ENCODE measurements at regions not wholly inside any gene's neighbourhood (a gene's known extent, or its start where the extent isn't known, plus 50 kb on each side); places are given as distances from the start of the nearest gene placed in this dataset.

DNA sequence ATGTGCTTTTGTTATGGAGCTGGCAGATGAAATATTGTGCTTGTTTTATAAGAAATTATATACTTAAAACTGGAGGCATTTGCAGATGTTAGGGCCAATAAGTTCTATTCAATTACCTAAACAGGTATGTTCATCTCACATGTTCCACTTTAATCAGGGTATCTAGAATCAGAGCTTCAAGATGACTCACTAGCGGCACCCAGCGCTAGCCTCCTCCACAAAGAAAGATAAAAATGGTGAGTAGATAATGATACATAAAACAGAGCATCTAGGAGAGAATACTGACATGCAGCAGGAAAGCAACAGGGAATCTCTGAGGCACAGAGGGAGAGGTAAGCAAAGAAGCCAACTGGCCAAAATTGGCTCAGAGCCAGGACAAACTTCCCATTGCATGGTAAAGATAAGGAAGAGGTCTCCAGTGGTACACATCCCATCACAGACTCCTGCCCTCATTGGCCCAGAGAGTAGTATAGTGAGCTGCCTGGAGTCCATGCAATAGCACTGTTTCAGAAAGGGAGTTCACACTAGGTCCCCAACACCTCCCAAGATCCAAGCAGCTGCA lies 200.7 kb upstream of the SPTLC3 start:
- Histone ChIP-seq H3K4me2 (ENCODE audit: low read depth, low read length, poor library complexity, severe bottlenecking) (no peak overlapping the region), H3K27me3 (ENCODE audit: low read length) (no peaks in the 10 kb centered on the region), H3K9me3 (ENCODE audit: low read length) (peaks cover 16% of the 10 kb centered on the region), H3K9ac (ENCODE audit: low read length) (no peak overlapping the region), H2AFZ (ENCODE audit: low read length) (no peak overlapping the region), H3K4me3 (ENCODE audit: low read length) (no peak overlapping the region), H3K27ac (ENCODE audit: low read length) (no peak overlapping the region), H3K36me3 (ENCODE audit: insufficient read depth, low read length) (no peaks in the 10 kb centered on the region), H3K9me2 (replicated peaks; ENCODE audit: insufficient read depth, low read length) (no peaks in the 10 kb centered on the region), H4K20me1 (ENCODE audit: insufficient read depth, low read depth, low read length) (no peaks in the 10 kb centered on the region), H3K79me2 (ENCODE audit: low read length) (no peaks in the 10 kb centered on the region), H3K4me1 (ENCODE audit: low read length) (no peaks in the 10 kb centered on the region)
- DNase-seq: no peak

DNA sequence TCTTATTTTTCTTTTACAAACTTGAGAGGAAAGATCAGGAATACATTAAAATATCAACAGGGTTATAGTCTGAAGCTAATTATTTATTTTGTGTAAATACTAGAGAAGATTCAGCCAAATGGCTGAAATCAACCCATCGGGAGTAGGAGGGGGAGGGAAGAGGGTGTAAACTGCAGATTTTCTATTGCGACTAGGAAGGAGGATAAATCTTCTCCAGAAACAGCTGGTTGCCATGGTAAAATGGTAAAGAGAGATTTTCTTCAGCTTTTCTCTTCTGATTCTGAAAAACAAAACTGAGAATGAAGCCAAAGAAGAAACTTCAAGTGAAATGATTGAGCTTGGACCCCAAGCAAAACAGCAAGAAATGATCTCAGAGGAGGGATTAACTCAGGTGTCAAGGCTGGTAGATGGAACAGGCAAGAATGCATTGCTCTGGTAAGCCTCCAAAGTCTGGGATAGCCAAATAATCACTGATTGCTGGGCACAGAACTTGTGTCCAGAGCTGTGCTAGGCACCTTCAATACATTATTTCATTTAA lies 193.5 kb upstream of the SPTLC3 start:
- no peaks in the 10 kb centered on the region for H3K4me1 ChIP-seq (ENCODE audit: low read length)
- no peak overlapping the region for H3K27ac ChIP-seq (ENCODE audit: low read length)
- H4K20me1 ChIP-seq (ENCODE audit: insufficient read depth, low read depth, low read length): no peaks in the 10 kb centered on the region
- peaks cover 7% of the 10 kb centered on the region for H3K9me3 ChIP-seq (ENCODE audit: low read length)
- H3K4me2 ChIP-seq (ENCODE audit: low read depth, low read length, poor library complexity, severe bottlenecking): no peak overlapping the region
- H2AFZ ChIP-seq (ENCODE audit: low read length): no peak overlapping the region
- H3K9ac ChIP-seq (ENCODE audit: low read length): no peak overlapping the region
- H3K4me3 ChIP-seq (ENCODE audit: low read length): no peak overlapping the region
- H3K27me3 ChIP-seq (ENCODE audit: low read length): no peaks in the 10 kb centered on the region
- DNase-seq: no peak
- no peaks in the 10 kb centered on the region for H3K9me2 ChIP-seq (replicated peaks; ENCODE audit: insufficient read depth, low read length)
- H3K36me3 ChIP-seq (ENCODE audit: insufficient read depth, low read length): no peaks in the 10 kb centered on the region
- H3K79me2 ChIP-seq (ENCODE audit: low read length): no peaks in the 10 kb centered on the region

DNA sequence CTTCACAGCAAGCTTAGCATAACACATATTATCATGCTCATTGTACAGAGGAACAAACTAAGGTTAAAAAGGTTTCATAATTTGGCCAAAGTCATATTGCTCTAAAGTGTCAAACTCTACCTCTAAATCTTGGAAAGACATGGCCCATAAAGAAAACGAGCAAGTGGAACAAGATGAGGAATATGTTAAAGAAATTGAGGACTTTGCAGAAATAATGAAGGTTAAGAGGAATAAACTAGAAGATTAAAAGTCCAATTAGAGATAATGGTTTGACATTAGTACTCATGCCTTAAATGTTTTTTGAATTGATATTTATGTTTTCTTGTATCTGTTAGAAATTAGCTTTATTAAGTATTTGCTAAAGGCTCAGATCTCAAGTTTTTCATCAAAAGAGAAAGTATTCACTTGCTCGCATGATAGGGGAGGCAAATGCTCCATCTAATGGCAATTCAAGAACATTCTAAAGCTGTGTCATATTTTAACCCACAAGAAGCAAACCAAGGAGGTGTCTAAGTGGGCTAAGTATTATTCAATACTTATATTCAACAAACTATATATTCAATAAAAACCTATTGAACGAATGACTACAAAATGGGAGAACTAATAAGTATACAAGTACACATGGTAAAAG lies 192.9 kb upstream of the SPTLC3 start:
- H3K4me3 ChIP-seq (ENCODE audit: low read length): no peak overlapping the region
- H3K9ac ChIP-seq (ENCODE audit: low read length): no peak overlapping the region
- H3K9me3 ChIP-seq (ENCODE audit: low read length): peaks cover 6% of the 10 kb centered on the region
- no peaks in the 10 kb centered on the region for H3K4me1 ChIP-seq (ENCODE audit: low read length)
- H2AFZ ChIP-seq (ENCODE audit: low read length): no peak overlapping the region
- no peaks in the 10 kb centered on the region for H3K36me3 ChIP-seq (ENCODE audit: insufficient read depth, low read length)
- H3K79me2 ChIP-seq (ENCODE audit: low read length): no peaks in the 10 kb centered on the region
- no peak overlapping the region for H3K27ac ChIP-seq (ENCODE audit: low read length)
- no peak overlapping the region for H3K4me2 ChIP-seq (ENCODE audit: low read depth, low read length, poor library complexity, severe bottlenecking)
- no peaks in the 10 kb centered on the region for H4K20me1 ChIP-seq (ENCODE audit: insufficient read depth, low read depth, low read length)
- no peak for DNase-seq
- no peaks in the 10 kb centered on the region for H3K9me2 ChIP-seq (replicated peaks; ENCODE audit: insufficient read depth, low read length)
- no peaks in the 10 kb centered on the region for H3K27me3 ChIP-seq (ENCODE audit: low read length)

DNA sequence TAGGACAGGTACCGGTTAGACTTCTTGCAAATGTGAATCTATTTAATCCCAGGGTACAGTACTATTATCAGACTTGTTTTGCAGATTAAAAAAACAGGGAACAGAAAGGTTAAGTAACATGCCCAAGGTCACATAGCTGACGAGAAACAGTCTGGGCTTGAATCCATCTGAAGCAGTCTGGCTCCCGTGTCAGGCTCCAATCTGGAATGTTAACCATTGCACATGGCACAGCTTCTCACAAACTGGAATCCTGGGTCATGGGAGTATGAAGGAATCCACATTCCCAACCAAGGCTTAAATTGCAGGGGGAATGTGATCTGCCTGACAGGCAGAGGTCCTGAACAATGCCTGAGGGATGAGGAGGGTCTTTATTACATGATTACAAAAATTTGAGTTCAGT lies 187.5 kb upstream of the SPTLC3 start:
- Histone ChIP-seq H3K4me2 (ENCODE audit: low read depth, low read length, poor library complexity, severe bottlenecking) (no peak overlapping the region), H3K9me2 (replicated peaks; ENCODE audit: insufficient read depth, low read length) (no peaks in the 10 kb centered on the region), H3K27ac (ENCODE audit: low read length) (no peak overlapping the region), H3K4me1 (ENCODE audit: low read length) (no peaks in the 10 kb centered on the region), H3K4me3 (ENCODE audit: low read length) (no peak overlapping the region), H3K9me3 (ENCODE audit: low read length) (no peaks in the 10 kb centered on the region), H3K79me2 (ENCODE audit: low read length) (no peaks in the 10 kb centered on the region), H4K20me1 (ENCODE audit: insufficient read depth, low read depth, low read length) (no peaks in the 10 kb centered on the region), H3K36me3 (ENCODE audit: insufficient read depth, low read length) (no peaks in the 10 kb centered on the region), H3K27me3 (ENCODE audit: low read length) (no peaks in the 10 kb centered on the region), H2AFZ (ENCODE audit: low read length) (no peak overlapping the region), H3K9ac (ENCODE audit: low read length) (no peak overlapping the region)
- no peak for DNase-seq

DNA sequence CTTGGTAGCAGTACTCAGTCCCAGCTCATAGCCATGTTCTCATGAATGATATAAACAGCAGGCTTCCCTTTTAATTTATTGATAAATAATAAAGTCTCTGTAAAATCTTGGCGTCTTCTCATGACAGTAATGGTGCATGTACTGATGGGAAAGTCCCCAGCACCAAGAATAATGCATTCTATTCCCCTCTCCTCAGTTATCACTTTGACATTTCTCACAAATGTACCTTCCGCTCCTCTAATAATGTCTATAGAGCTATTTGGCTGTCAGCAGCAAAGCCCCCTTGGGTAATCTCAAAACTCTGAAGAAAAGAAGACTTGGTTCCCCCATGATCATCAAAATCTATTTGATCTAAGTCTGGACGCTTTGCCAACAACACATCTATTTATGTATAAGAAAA lies 185.0 kb upstream of the SPTLC3 start:
- Histone ChIP-seq H3K79me2 (ENCODE audit: low read length) (no peaks in the 10 kb centered on the region), H2AFZ (ENCODE audit: low read length) (no peak overlapping the region)
- DNase-seq: no peak

DNA sequence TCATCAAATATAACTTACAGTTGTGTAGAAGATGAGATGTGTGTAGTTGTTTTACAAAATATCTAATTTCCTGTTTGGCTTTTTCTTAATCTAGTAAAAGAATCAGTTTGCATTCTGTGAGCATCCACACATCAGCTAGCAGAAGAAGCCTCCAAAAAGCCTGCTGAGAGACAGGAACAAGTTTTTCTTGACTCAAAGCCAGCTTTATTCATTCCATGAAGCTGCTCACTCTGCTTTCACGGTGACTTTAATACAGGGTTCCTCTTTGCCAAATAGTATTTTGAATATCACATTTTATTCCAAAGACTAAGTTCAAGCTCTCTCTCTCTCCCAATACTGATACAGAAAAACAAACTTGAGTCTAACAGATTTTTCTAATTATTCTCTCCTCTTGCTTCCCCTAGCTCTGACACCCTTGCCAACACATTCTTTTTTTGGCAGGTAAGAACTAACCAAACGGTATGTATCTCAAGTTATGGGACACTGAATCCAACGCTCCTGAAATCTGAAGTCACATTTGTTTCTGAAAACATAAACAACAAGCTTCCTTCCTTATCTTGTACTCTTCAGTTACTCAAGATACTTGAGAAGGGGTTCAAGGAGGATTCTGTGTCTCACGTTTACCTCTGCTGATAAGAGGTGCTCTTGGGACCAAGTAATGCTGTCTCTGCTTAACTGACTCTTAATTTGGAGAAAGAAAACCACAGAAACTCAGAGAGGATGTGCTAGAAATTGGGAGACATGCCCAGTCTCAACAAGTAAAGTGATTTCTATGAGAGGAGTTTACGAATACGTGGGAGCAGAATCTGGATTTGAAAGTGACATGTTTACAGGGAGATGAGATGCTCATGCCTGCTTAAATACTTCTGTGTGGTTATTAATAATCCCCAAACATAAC lies 184.2 kb upstream of the SPTLC3 start:
- Histone ChIP-seq H3K9me2 (replicated peaks; ENCODE audit: insufficient read depth, low read length) (no peaks in the 10 kb centered on the region), H4K20me1 (ENCODE audit: insufficient read depth, low read depth, low read length) (no peaks in the 10 kb centered on the region), H3K36me3 (ENCODE audit: insufficient read depth, low read length) (no peaks in the 10 kb centered on the region), H2AFZ (ENCODE audit: low read length) (no peak overlapping the region), H3K27ac (ENCODE audit: low read length) (no peak overlapping the region), H3K9me3 (ENCODE audit: low read length) (peaks cover 4% of the 10 kb centered on the region; the same call in 1 of the 2 replicates), H3K4me3 (ENCODE audit: low read length) (no peak overlapping the region), H3K9ac (ENCODE audit: low read length) (no peak overlapping the region), H3K79me2 (ENCODE audit: low read length) (no peaks in the 10 kb centered on the region), H3K27me3 (ENCODE audit: low read length) (no peaks in the 10 kb centered on the region), H3K4me2 (ENCODE audit: low read depth, low read length, poor library complexity, severe bottlenecking) (no peak overlapping the region), H3K4me1 (ENCODE audit: low read length) (no peaks in the 10 kb centered on the region)
- no peak for DNase-seq

More for the DNA sequence above, 185.0 kb upstream of the SPTLC3 start:
- H3K36me3 ChIP-seq (ENCODE audit: insufficient read depth, low read length): no peaks in the 10 kb centered on the region
- H3K9me2 ChIP-seq (replicated peaks; ENCODE audit: insufficient read depth, low read length): no peaks in the 10 kb centered on the region
- no peak overlapping the region for H3K27ac ChIP-seq (ENCODE audit: low read length)
- H3K4me3 ChIP-seq (ENCODE audit: low read length): no peak overlapping the region
- H3K4me1 ChIP-seq (ENCODE audit: low read length): no peaks in the 10 kb centered on the region
- no peak overlapping the region for H3K4me2 ChIP-seq (ENCODE audit: low read depth, low read length, poor library complexity, severe bottlenecking)
- no peaks in the 10 kb centered on the region for H4K20me1 ChIP-seq (ENCODE audit: insufficient read depth, low read depth, low read length)
- no peaks in the 10 kb centered on the region for H3K27me3 ChIP-seq (ENCODE audit: low read length)
- H3K9ac ChIP-seq (ENCODE audit: low read length): no peak overlapping the region
- peaks cover 4% of the 10 kb centered on the region; the same call in 1 of the 2 replicates for H3K9me3 ChIP-seq (ENCODE audit: low read length)

DNA sequence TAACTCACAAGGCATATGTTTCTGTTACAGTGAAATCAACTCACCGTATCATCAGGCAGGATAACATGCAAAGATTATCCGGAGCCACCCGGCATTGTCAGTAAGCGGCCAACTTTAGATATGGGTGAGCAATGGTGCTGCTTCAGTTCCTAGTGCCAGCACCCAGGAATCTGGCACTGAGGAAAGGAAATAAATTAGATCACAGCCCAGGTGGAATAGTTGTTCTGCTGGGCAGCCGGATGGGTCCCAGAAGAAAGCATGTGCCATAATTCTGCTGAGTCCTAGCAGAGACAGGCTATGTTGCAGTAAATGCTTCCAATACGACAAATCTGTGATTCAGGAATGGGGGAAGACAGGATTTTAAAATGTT lies 183.6 kb upstream of the SPTLC3 start:
- H3K27ac ChIP-seq (ENCODE audit: low read length): no peak overlapping the region
- H3K9me3 ChIP-seq (ENCODE audit: low read length): peaks cover 4% of the 10 kb centered on the region; the same call in 1 of the 2 replicates
- H3K4me2 ChIP-seq (ENCODE audit: low read depth, low read length, poor library complexity, severe bottlenecking): no peak overlapping the region
- H3K4me3 ChIP-seq (ENCODE audit: low read length): no peak overlapping the region
- H3K9me2 ChIP-seq (replicated peaks; ENCODE audit: insufficient read depth, low read length): no peaks in the 10 kb centered on the region
- no peak for DNase-seq
- H4K20me1 ChIP-seq (ENCODE audit: insufficient read depth, low read depth, low read length): no peaks in the 10 kb centered on the region
- H3K79me2 ChIP-seq (ENCODE audit: low read length): no peaks in the 10 kb centered on the region
- no peaks in the 10 kb centered on the region for H3K36me3 ChIP-seq (ENCODE audit: insufficient read depth, low read length)
- H3K4me1 ChIP-seq (ENCODE audit: low read length): no peaks in the 10 kb centered on the region
- H2AFZ ChIP-seq (ENCODE audit: low read length): no peak overlapping the region
- no peak overlapping the region for H3K9ac ChIP-seq (ENCODE audit: low read length)
- H3K27me3 ChIP-seq (ENCODE audit: low read length): no peaks in the 10 kb centered on the region

DNA sequence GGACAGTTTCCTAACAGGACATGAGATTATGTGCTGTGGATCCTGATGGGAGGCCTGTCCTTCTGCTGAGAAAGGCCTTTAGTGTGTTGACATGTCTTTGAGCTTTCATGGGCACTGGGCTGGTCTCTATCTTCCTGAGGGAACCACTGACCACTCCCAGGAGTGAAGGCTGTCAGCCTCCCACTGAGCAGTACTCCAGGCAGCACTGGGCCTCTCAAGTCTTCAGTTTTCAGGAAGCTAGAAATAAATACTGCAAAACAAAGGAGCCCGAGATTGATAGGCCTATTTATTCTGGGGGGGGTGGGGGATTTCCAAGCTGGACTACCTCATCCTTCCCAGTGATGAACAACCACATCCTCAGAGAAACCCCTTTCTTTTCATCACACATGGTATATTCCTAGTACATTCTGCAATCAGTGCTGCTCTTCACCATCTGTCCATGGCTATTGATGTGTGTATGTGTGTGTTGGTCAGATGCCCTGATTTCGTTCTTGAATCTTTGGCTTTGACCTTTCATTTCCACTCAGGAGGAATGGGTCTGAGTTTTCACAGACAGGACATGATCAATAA lies 180.9 kb upstream of the SPTLC3 start:
- Histone ChIP-seq H3K4me1 (ENCODE audit: low read length) (no peaks in the 10 kb centered on the region), H2AFZ (ENCODE audit: low read length) (no peak overlapping the region), H4K20me1 (ENCODE audit: insufficient read depth, low read depth, low read length) (no peaks in the 10 kb centered on the region), H3K9ac (ENCODE audit: low read length) (no peak overlapping the region), H3K27ac (ENCODE audit: low read length) (no peak overlapping the region), H3K9me2 (replicated peaks; ENCODE audit: insufficient read depth, low read length) (no peaks in the 10 kb centered on the region; the same call in 1 of the 2 replicates), H3K27me3 (ENCODE audit: low read length) (no peaks in the 10 kb centered on the region), H3K36me3 (ENCODE audit: insufficient read depth, low read length) (no peaks in the 10 kb centered on the region), H3K9me3 (ENCODE audit: low read length) (peaks cover 4% of the 10 kb centered on the region; the same call in 1 of the 2 replicates), H3K79me2 (ENCODE audit: low read length) (no peaks in the 10 kb centered on the region), H3K4me3 (ENCODE audit: low read length) (no peak overlapping the region), H3K4me2 (ENCODE audit: low read depth, low read length, poor library complexity, severe bottlenecking) (no peak overlapping the region)
- no peak for DNase-seq
